ENCODE measurements at regions not wholly inside any gene's neighbourhood (a gene's known extent, or its start where the extent isn't known, plus 50 kb on each side); places are given as distances from the start of the nearest gene placed in this dataset.

GRCh38 chr2:19300961-19301360 lies 57.5 kb downstream of the OSR1 start:
- TF ChIP-seq FOXM1 (IDR thresholded peaks at IDR 0.05; ENCODE audit: borderline replicate concordance, low read depth) = no peak
- no peak for TF ChIP-seq EP300 (IDR thresholded peaks at IDR 0.05; ENCODE audit: borderline replicate concordance)
- no peak for TF ChIP-seq USF1 (IDR thresholded peaks at IDR 0.05)
- no peak for TF ChIP-seq CREB1 (IDR thresholded peaks at IDR 0.05; ENCODE audit: low read depth)
- no peak for TF ChIP-seq ZBTB7A (IDR thresholded peaks at IDR 0.05; ENCODE audit: low read depth)
- no peak for TF ChIP-seq CEBPB (IDR thresholded peaks at IDR 0.05)
- no peak for TF ChIP-seq TAF1 (IDR thresholded peaks at IDR 0.05; ENCODE audit: low read depth)
- TF ChIP-seq EGR1 (IDR thresholded peaks at IDR 0.05) = no peak
- TF ChIP-seq TCF12 (IDR thresholded peaks at IDR 0.05; ENCODE audit: low read depth) = no peak
- no peak for TF ChIP-seq MAX (IDR thresholded peaks at IDR 0.05)
- TF ChIP-seq REST (IDR thresholded peaks at IDR 0.05; ENCODE audit: low read depth) = no peak
- TF ChIP-seq TEAD4 (IDR thresholded peaks at IDR 0.05) = no peak

- no peak for TF ChIP-seq YY1 (IDR thresholded peaks at IDR 0.05; ENCODE audit: low read depth)
- TF ChIP-seq MAX (IDR thresholded peaks at IDR 0.05) = no peak
- TF ChIP-seq TAF1 (IDR thresholded peaks at IDR 0.05; ENCODE audit: low read depth) = no peak
- TF ChIP-seq USF1 (IDR thresholded peaks at IDR 0.05) = no peak
- no peak for TF ChIP-seq RAD21 (IDR thresholded peaks at IDR 0.05; ENCODE audit: low read depth)
- TF ChIP-seq TEAD4 (IDR thresholded peaks at IDR 0.05) = no peak
- no peak for TF ChIP-seq REST (IDR thresholded peaks at IDR 0.05; ENCODE audit: low read depth)
- no peak for TF ChIP-seq ZBTB7A (IDR thresholded peaks at IDR 0.05; ENCODE audit: low read depth)
- TF ChIP-seq FOXM1 (IDR thresholded peaks at IDR 0.05; ENCODE audit: borderline replicate concordance, low read depth) = no peak
Observed at GRCh38 chr2:19299522-19299921, 58.9 kb downstream of the OSR1 start.

- TF ChIP-seq CEBPB (IDR thresholded peaks at IDR 0.05) (no peak), EP300 (IDR thresholded peaks at IDR 0.05; ENCODE audit: borderline replicate concordance) (no peak), FOXM1 (IDR thresholded peaks at IDR 0.05; ENCODE audit: borderline replicate concordance, low read depth) (no peak), CREB1 (IDR thresholded peaks at IDR 0.05; ENCODE audit: low read depth) (no peak), EGR1 (IDR thresholded peaks at IDR 0.05) (no peak)
Observed at GRCh38 chr2:19299032-19299431, 59.4 kb downstream of the OSR1 start.

GRCh38 chr2:19297716-19298115 lies 60.7 kb downstream of the OSR1 start:
- TF ChIP-seq ZBTB7A (IDR thresholded peaks at IDR 0.05; ENCODE audit: low read depth) (no peak), CEBPB (IDR thresholded peaks at IDR 0.05) (no peak), NFIC (IDR thresholded peaks at IDR 0.05) (no peak), MAX (IDR thresholded peaks at IDR 0.05) (no peak), TEAD4 (IDR thresholded peaks at IDR 0.05) (no peak)

- TF ChIP-seq TAF1 (IDR thresholded peaks at IDR 0.05; ENCODE audit: low read depth) = no peak
- TF ChIP-seq NFIC (IDR thresholded peaks at IDR 0.05) = no peak
- TF ChIP-seq CEBPB (IDR thresholded peaks at IDR 0.05) = no peak
- TF ChIP-seq TEAD4 (IDR thresholded peaks at IDR 0.05) = no peak
- no peak for TF ChIP-seq MAX (IDR thresholded peaks at IDR 0.05)
- no peak for TF ChIP-seq CREB1 (IDR thresholded peaks at IDR 0.05; ENCODE audit: low read depth)
- TF ChIP-seq ZBTB7A (IDR thresholded peaks at IDR 0.05; ENCODE audit: low read depth) = no peak
- TF ChIP-seq EP300 (IDR thresholded peaks at IDR 0.05; ENCODE audit: borderline replicate concordance) = no peak
- no peak for TF ChIP-seq EGR1 (IDR thresholded peaks at IDR 0.05)
- no peak for TF ChIP-seq RAD21 (IDR thresholded peaks at IDR 0.05; ENCODE audit: low read depth)
- no peak for TF ChIP-seq TCF12 (IDR thresholded peaks at IDR 0.05; ENCODE audit: low read depth)
- TF ChIP-seq FOXM1 (IDR thresholded peaks at IDR 0.05; ENCODE audit: borderline replicate concordance, low read depth) = no peak
- no peak for TF ChIP-seq USF1 (IDR thresholded peaks at IDR 0.05)
- no peak for TF ChIP-seq YY1 (IDR thresholded peaks at IDR 0.05; ENCODE audit: low read depth)
- no peak for TF ChIP-seq REST (IDR thresholded peaks at IDR 0.05; ENCODE audit: low read depth)
Observed at GRCh38 chr2:19295998-19296502, 62.4 kb downstream of the OSR1 start.
